ENCODE measurements at regions not wholly inside any gene's neighbourhood (a gene's known extent, or its start where the extent isn't known, plus 50 kb on each side); places are given as distances from the start of the nearest gene placed in this dataset.
"Not testable (repeated sequence)": the region's sequence is repeated elsewhere in the genome, so short reads cannot be mapped to it uniquely, and the experiment has no call there.

GRCh38 chr7:9919-10318 lies 182.5 kb upstream of the FAM20C start:
- DNase-seq (ENCODE audit: low read depth in 1 of 2, low spot score in 1 of 2); in situ Hi-C loops (cut with HindIII; ENCODE audit: low pct_unique_long_range_greater_than_20kb, low sequenced_read_pairs): not testable (repeated sequence)

GRCh38 chr7:32565-33280 lies 159.6 kb upstream of the FAM20C start:
- DNase-seq (ENCODE audit: low read depth in 1 of 2, low spot score in 1 of 2); in situ Hi-C loops (cut with HindIII; ENCODE audit: low pct_unique_long_range_greater_than_20kb, low sequenced_read_pairs): not testable (repeated sequence)

GRCh38 chr7:35121-35541 lies 157.2 kb upstream of the FAM20C start:
- in situ Hi-C loops (cut with HindIII; ENCODE audit: low pct_unique_long_range_greater_than_20kb, low sequenced_read_pairs); DNase-seq (ENCODE audit: low read depth in 1 of 2, low spot score in 1 of 2): not testable (repeated sequence)

GRCh38 chr7:36539-36938 lies 155.8 kb upstream of the FAM20C start:
- DNase-seq (ENCODE audit: low read depth in 1 of 2, low spot score in 1 of 2); in situ Hi-C loops (cut with HindIII; ENCODE audit: low pct_unique_long_range_greater_than_20kb, low sequenced_read_pairs): not testable (repeated sequence)

GRCh38 chr7:37656-38055 lies 154.7 kb upstream of the FAM20C start:
- in situ Hi-C loops (cut with HindIII; ENCODE audit: low pct_unique_long_range_greater_than_20kb, low sequenced_read_pairs); DNase-seq (ENCODE audit: low read depth in 1 of 2, low spot score in 1 of 2): not testable (repeated sequence)

- DNase-seq (ENCODE audit: low read depth in 1 of 2, low spot score in 1 of 2); in situ Hi-C loops (cut with HindIII; ENCODE audit: low pct_unique_long_range_greater_than_20kb, low sequenced_read_pairs): not testable (repeated sequence)
Measured at GRCh38 chr7:38444-38843, 153.9 kb upstream of the FAM20C start.

- DNase-seq (ENCODE audit: low read depth in 1 of 2, low spot score in 1 of 2): peak in 1 of 2 experiments; percentile 54
- in situ Hi-C loops (cut with HindIII; ENCODE audit: low pct_unique_long_range_greater_than_20kb, low sequenced_read_pairs): not testable (repeated sequence)
Measured at GRCh38 chr7:39984-40740, 152.2 kb upstream of the FAM20C start.

GRCh38 chr7:40799-41750 lies 151.3 kb upstream of the FAM20C start:
- DNase-seq (ENCODE audit: low read depth in 1 of 2, low spot score in 1 of 2): no peak
- in situ Hi-C loops (cut with HindIII; ENCODE audit: low pct_unique_long_range_greater_than_20kb, low sequenced_read_pairs): no loop called here
- no peak for TF ChIP-seq JUND (IDR thresholded peaks at IDR 0.05; ENCODE audit: low read depth)

- in situ Hi-C loops (cut with HindIII; ENCODE audit: low pct_unique_long_range_greater_than_20kb, low sequenced_read_pairs): no loop called here
- DNase-seq (ENCODE audit: low read depth in 1 of 2, low spot score in 1 of 2): no peak
- no peak for TF ChIP-seq JUND (IDR thresholded peaks at IDR 0.05; ENCODE audit: low read depth)
Measured at GRCh38 chr7:41917-42565, 150.3 kb upstream of the FAM20C start.

GRCh38 chr7:43791-44540 lies 148.4 kb upstream of the FAM20C start:
- no peak for TF ChIP-seq JUND (IDR thresholded peaks at IDR 0.05; ENCODE audit: low read depth)
- in situ Hi-C loops (cut with HindIII; ENCODE audit: low pct_unique_long_range_greater_than_20kb, low sequenced_read_pairs): no loop called here
- no peak for DNase-seq (ENCODE audit: low read depth in 1 of 2, low spot score in 1 of 2)

GRCh38 chr7:44541-44896 lies 147.9 kb upstream of the FAM20C start:
- in situ Hi-C loops (cut with HindIII; ENCODE audit: low pct_unique_long_range_greater_than_20kb, low sequenced_read_pairs): no loop called here
- no peak for TF ChIP-seq JUND (IDR thresholded peaks at IDR 0.05; ENCODE audit: low read depth)
- DNase-seq (ENCODE audit: low read depth in 1 of 2, low spot score in 1 of 2): no peak
